GM12892 (cell line): ENCODE measurements at regions not wholly inside any gene's neighbourhood (a gene's known extent, or its start where the extent isn't known, plus 50 kb on each side); places are given as distances from the start of the nearest gene placed in this dataset.

ENCODE experiments used
- POLR2A ChIP-seq: IDR thresholded peaks from 2 replicates; pipeline ENCODE4 v1.6.1; 2011; ENCODE audit warnings: low read depth, low read length, control low read depth
- POLR2AphosphoS5 ChIP-seq: IDR thresholded peaks from 2 replicates; pipeline ENCODE4 v1.6.1; 2011; ENCODE audit warnings: low read depth, low read length, control low read depth
- TAF1 ChIP-seq: IDR thresholded peaks from 2 replicates; pipeline ENCODE4 v1.6.1; 2011; ENCODE audit warnings: low read depth, mild to moderate bottlenecking, control low read depth, low read length, borderline replicate concordance

- no peak for TF ChIP-seq POLR2A
- TF ChIP-seq TAF1, result no peak
- no peak for TF ChIP-seq POLR2AphosphoS5
Observed at GRCh38 chr4:26217481-26217880, 103.3 kb upstream of the RBPJ start.
